SHP77 treated with DMSO at 0.1 percent for 48 hours (cell line): ENCODE measurements at regions not wholly inside any gene's neighbourhood (a gene's known extent, or its start where the extent isn't known, plus 50 kb on each side); places are given as distances from the start of the nearest gene placed in this dataset.
"Not testable (repeated sequence)": the region's sequence is repeated elsewhere in the genome, so short reads cannot be mapped to it uniquely, and the experiment has no call there.

Experiments used
- DNase-seq: peaks from one replicate; lab custom pipeline; 2025; lab: John Stamatoyannopoulos, UW

- DNase-seq, result no peak
These were observed 510.2 kb upstream of the KLF6 start for GRCh38 chr10:4294996-4295792.

GRCh38 chr10:4294271-4294670 is 509.3 kb upstream of the KLF6 start:
- DNase-seq, result no peak

- no peak for DNase-seq
These were observed 507.0 kb upstream of the KLF6 start for GRCh38 chr10:4291990-4292389.

GRCh38 chr10:4285121-4285520 is 500.1 kb upstream of the KLF6 start:
- DNase-seq, result no peak

- DNase-seq, result no peak
These were observed 499.0 kb upstream of the KLF6 start for GRCh38 chr10:4283846-4284610.

- no peak for DNase-seq
These were observed 497.5 kb upstream of the KLF6 start for GRCh38 chr10:4282496-4282895.

- DNase-seq, result no peak
These were observed 496.3 kb upstream of the KLF6 start for GRCh38 chr10:4281190-4281825.

GRCh38 chr10:4280461-4281189 is 495.6 kb upstream of the KLF6 start:
- DNase-seq, result no peak

GRCh38 chr10:4279655-4280054 is 494.6 kb upstream of the KLF6 start:
- no peak for DNase-seq

GRCh38 chr10:4278186-4278585 is 493.2 kb upstream of the KLF6 start:
- no peak for DNase-seq

- no peak for DNase-seq
These were observed 491.1 kb upstream of the KLF6 start for GRCh38 chr10:4276151-4276550.

GRCh38 chr10:4274671-4275070 is 489.7 kb upstream of the KLF6 start:
- not testable (repeated sequence) for DNase-seq

GRCh38 chr10:4271193-4271592 is 486.2 kb upstream of the KLF6 start:
- no peak for DNase-seq

GRCh38 chr10:4270116-4270515 is 485.1 kb upstream of the KLF6 start:
- DNase-seq, result no peak

GRCh38 chr10:4268490-4268889 is 483.5 kb upstream of the KLF6 start:
- not testable (repeated sequence) for DNase-seq

GRCh38 chr10:4267086-4267773 is 482.2 kb upstream of the KLF6 start:
- no peak for DNase-seq

- DNase-seq, result no peak
These were observed 481.5 kb upstream of the KLF6 start for GRCh38 chr10:4266416-4267085.

GRCh38 chr10:4265964-4266363 is 481.0 kb upstream of the KLF6 start:
- DNase-seq, result no peak

- no peak for DNase-seq
These were observed 479.3 kb upstream of the KLF6 start for GRCh38 chr10:4264209-4264865.

GRCh38 chr10:4263601-4263921 is 478.6 kb upstream of the KLF6 start:
- DNase-seq, result no peak
